Vagina (tissue), 2 donors: ENCODE measurements at regions not wholly inside any gene's neighbourhood (a gene's known extent, or its start where the extent isn't known, plus 50 kb on each side); places are given as distances from the start of the nearest gene placed in this dataset.

Experiments
- CTCF ChIP-seq, 3 experiments: fragments of 450-650 bp in 2 of 3; fragments of 200-600 bp in 1 of 3; sonication (generic) in 1 of 3; IDR thresholded peaks; one replicate each; pipeline ENCODE4 v1.5.1; 2017 to 2019; ENCODE audit warnings: antibody characterized with exemption in 3 of 3, mild to moderate bottlenecking in 2 of 3, moderate library complexity in 2 of 3
- POLR2A ChIP-seq, 2 donors: fragments of 450-650 bp; IDR thresholded peaks; one replicate each; pipeline ENCODE4 v1.6.1; 2017; ENCODE audit warnings: antibody characterized with exemption in 2 of 2, mild to moderate bottlenecking in 2 of 2, moderate library complexity in 2 of 2

GRCh38 chr6:134502614-134503549 is 185.0 kb upstream of the SGK1 start:
- TF ChIP-seq CTCF (IDR thresholded peaks at IDR 0.05) (no peak), POLR2A (IDR thresholded peaks at IDR 0.05) (no peak)
